ENCODE measurements at regions not wholly inside any gene's neighbourhood (a gene's known extent, or its start where the extent isn't known, plus 50 kb on each side); places are given as distances from the start of the nearest gene placed in this dataset.

DNA sequence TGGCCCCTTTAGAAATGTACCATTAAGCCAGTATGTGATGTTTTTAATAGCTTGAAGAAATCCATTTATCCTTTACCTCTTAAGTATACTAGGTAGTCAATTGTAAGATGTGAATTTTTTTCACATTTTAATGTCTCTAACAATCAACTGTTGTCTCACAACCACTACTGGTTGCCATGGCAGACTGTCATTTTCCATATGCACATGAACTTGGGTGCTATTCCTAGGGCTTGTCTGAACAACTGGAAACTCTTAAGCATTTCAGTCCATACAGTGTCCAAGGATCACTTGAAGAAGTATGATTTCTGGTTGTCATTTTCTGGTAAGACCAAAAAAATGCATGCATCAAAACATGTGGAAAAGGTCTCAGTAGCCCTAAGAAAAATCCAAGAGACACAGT lies 315.1 kb downstream of the HHIPL2 start:
- no peak for TF ChIP-seq YY1 (IDR thresholded peaks at IDR 0.05; ENCODE audit: insufficient read depth, insufficient read length)
- no peak for TF ChIP-seq ZNF274 (IDR thresholded peaks at IDR 0.05; ENCODE audit: low read depth, low read length)

Measured in NT2/D1 (cell line).